PC-9 (cell line): ENCODE measurements at regions not wholly inside any gene's neighbourhood (a gene's known extent, or its start where the extent isn't known, plus 50 kb on each side); places are given as distances from the start of the nearest gene placed in this dataset.
"Not testable (repeated sequence)": the region's sequence is repeated elsewhere in the genome, so short reads cannot be mapped to it uniquely, and the experiment has no call there.

Source experiments
- BruUV-seq: library from RNA; stranded (reverse); fragments of 400-500 nt; replicated peaks from 2 replicates; lab custom pipeline; 2021; lab: Mats Ljungman, UMichigan
- CTCF ChIA-PET: fragments of 300-600 bp; sonication (Branson Sonifier 250); formaldehyde crosslinking; loops from one replicate; lab custom pipeline; 2022; ENCODE audit warnings: antibody characterized with exemption; lab: Charles Lee
- POLR2A ChIA-PET: fragments of 300-600 bp; sonication (Branson Sonifier 250); formaldehyde crosslinking; loops from one replicate; lab custom pipeline; 2022; ENCODE audit warnings: antibody characterized with exemption; ENCODE audit not compliant: unreplicated experiment; lab: Charles Lee
- DNase-seq, 2 experiments: peaks; one replicate each; pipeline versions ENCODE4 v3.0.0 to v3.0.0-alpha.2; 2015 to 2022; ENCODE audit warnings: mixed read lengths in 1 of 2
- H2AFZ ChIP-seq: fragments of 200-600 bp; sonication (generic); 2 replicates; pipeline ENCODE4 v1.8.1; 2017; ENCODE audit warnings: antibody characterized with exemption
- H3F3A ChIP-seq: fragments of 200-600 bp; sonication (generic); 2 replicates; pipeline ENCODE4 v1.8.1; 2017; ENCODE audit warnings: antibody characterized with exemption, mild to moderate bottlenecking, low read depth; ENCODE audit not compliant: insufficient read depth
- H3K27ac ChIP-seq: fragments of 200-600 bp; sonication (generic); 2 replicates; pipeline ENCODE4 v1.6.1; 2016; ENCODE audit warnings: mixed run types
- H3K27me3 ChIP-seq: fragments of 200-600 bp; sonication (generic); 2 replicates; pipeline ENCODE4 v1.6.1; 2016; ENCODE audit warnings: low read depth, mixed run types; ENCODE audit not compliant: insufficient read depth
- H3K36me3 ChIP-seq: fragments of 200-600 bp; sonication (generic); 2 replicates; pipeline ENCODE4 v1.6.1; 2016; ENCODE audit warnings: low read depth, mixed run types
- H3K4me1 ChIP-seq: fragments of 200-600 bp; sonication (generic); replicated peaks from 2 replicates; pipeline ENCODE4 v1.6.1; 2016; ENCODE audit warnings: mixed run types; ENCODE audit not compliant: insufficient read depth
- H3K4me2 ChIP-seq: fragments of 200-600 bp; sonication (generic); 2 replicates; pipeline ENCODE4 v1.6.1; 2017; ENCODE audit warnings: mixed run types
- H3K4me3 ChIP-seq: fragments of 200-600 bp; sonication (generic); 2 replicates; pipeline ENCODE4 v1.6.1; 2016; ENCODE audit warnings: mixed run types
- H3K79me2 ChIP-seq: fragments of 200-600 bp; sonication (generic); 2 replicates; pipeline ENCODE4 v1.6.1; 2017; ENCODE audit warnings: low read depth, mixed run types
- H3K9me2 ChIP-seq: fragments of 200-600 bp; sonication (generic); 2 replicates; pipeline ENCODE4 v1.8.1; 2017; ENCODE audit warnings: mild to moderate bottlenecking; ENCODE audit not compliant: insufficient read depth
- H3K9me3 ChIP-seq: fragments of 200-600 bp; sonication (generic); 2 replicates; pipeline ENCODE4 v1.8.1; 2016; ENCODE audit warnings: low read depth; ENCODE audit not compliant: insufficient read depth
- H4K20me1 ChIP-seq: fragments of 200-600 bp; sonication (generic); 2 replicates; pipeline ENCODE4 v1.8.1; 2017; ENCODE audit not compliant: insufficient read depth
- CTCF ChIP-seq: fragments of 200-600 bp; sonication (generic); conservative IDR thresholded peaks from 2 replicates; pipeline ENCODE4 v1.6.1; 2017; ENCODE audit warnings: mixed run types, antibody characterized with exemption, mild to moderate bottlenecking, moderate library complexity
- EZH2 ChIP-seq: fragments of 200-600 bp; sonication (generic); IDR thresholded peaks from 2 replicates; pipeline ENCODE4 v1.8.0; 2017; ENCODE audit warnings: antibody characterized with exemption, low read depth
- intact Hi-C: fragments of 100-400 bp; cut with micrococcal nuclease; formaldehyde crosslinking; loops from one replicate; pipeline ENCODE4 v1.10.0; 2022; ENCODE audit not compliant: unreplicated experiment

DNA sequence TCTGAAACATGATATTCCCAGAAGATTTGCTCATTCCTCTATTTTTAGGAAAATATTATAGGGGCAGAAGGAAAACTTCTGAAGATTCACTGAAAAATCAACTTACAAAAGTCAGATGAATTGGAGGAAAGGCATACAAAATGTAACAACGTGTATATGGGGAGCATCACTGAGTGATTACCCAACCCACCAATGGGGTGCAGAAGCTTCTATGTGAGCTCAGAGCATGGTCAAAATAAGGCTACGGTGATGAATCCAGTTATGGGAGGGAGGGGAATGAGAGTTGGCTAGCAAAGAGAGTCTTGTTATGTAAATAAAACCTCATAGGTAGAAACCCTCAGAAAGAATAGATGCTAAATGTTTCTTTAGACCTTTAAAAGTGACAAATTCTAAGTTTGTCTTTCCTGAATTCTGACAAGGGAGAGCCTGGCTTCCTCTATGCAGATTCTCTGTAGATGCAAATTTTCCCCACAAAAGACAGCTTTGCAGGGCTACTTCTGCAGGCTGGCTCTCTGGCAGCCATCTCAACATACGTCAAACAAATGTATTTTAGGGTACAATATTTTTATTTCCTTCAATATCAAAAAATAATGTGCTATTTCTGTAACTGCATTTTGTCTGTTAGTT, 171.4 kb upstream of the NDUFV2 start:
- Histone ChIP-seq H3K4me1 (peaks cover 3% of the 10 kb centered on the region), H3K9me2 (no peaks in the 10 kb centered on the region), H3K27ac (no peak overlapping the region), H3K79me2 (no peaks in the 10 kb centered on the region), H3F3A (0 out of 2 replicates have a peak, but pooled peaks cover 1% of the 10 kb centered on the region), H3K4me2 (no peak overlapping the region), H4K20me1 (no peaks in the 10 kb centered on the region), H2AFZ (no peak overlapping the region), H3K36me3 (no peaks in the 10 kb centered on the region), H3K9me3 (peaks cover 16% of the 10 kb centered on the region; the same call in 1 of the 2 replicates), H3K27me3 (no peaks in the 10 kb centered on the region), H3K4me3 (no peak overlapping the region)
- intact Hi-C loops: no loop called here
- DNase-seq: no peak
- no peak for TF ChIP-seq EZH2
- no peak for TF ChIP-seq CTCF
- no TSS peak for BruUV-seq
- ChIA-PET POLR2A (no interaction called here), CTCF (no interaction called here)

DNA sequence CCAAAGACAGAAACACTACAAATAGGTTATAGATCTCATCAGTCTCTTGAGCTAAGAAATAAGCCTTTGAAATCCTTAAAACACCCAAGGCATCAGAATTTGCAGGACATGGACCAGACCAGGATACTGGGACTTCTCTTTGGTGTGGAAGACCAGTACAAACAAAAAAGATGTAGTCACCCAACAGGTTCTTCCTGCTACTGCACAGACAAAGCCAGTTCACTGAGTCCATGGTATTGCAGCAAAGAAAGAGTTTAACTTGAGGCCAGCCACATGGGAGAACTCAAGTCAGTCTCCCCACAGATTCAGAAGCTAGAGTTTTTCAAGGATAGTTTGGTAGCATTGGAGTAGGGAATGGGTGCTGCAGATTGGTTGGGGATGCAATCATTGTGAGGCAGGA, 169.6 kb upstream of the NDUFV2 start:
- CTCF ChIA-PET: no interaction called here

DNA sequence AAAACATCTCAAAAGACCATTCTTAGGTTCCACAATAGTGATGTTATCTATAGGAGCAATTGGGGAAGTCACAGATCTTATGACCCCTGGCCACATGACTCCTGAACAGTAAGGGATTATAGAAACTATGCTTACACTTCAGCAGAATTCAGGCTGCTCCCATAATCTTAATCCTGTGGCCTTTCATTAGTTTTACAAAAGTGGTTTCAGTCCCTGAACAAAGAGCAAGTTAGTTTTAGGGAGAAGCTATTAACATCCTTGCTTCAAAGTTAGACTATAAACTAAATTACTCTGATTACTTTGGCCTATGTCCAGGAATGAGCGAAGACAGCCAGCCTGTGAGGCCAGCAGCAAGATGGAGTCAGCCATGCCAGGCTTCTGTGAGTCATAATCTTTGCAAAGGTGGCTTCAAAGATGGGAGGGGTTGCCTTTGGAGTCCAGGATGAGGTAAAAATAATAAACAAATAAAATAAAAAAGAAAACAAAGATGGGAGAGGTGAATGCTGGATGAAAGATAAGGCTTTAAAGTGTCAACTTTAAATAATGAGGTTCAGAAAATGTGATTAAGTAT, 168.7 kb upstream of the NDUFV2 start:
- Histone ChIP-seq H4K20me1 (no peaks in the 10 kb centered on the region), H3K4me3 (no peak overlapping the region), H2AFZ (no peak overlapping the region), H3K9me2 (no peaks in the 10 kb centered on the region), H3K27ac (no peak overlapping the region), H3K27me3 (no peaks in the 10 kb centered on the region), H3K79me2 (no peaks in the 10 kb centered on the region), H3K9me3 (peaks cover 6% of the 10 kb centered on the region; the same call in 1 of the 2 replicates), H3F3A (peaks cover 12% of the 10 kb centered on the region; the same call in 1 of the 2 replicates), H3K36me3 (no peaks in the 10 kb centered on the region), H3K4me1 (peaks cover 30% of the 10 kb centered on the region), H3K4me2 (no peak overlapping the region)
- intact Hi-C loops: no loop called here
- ChIA-PET CTCF (no interaction called here), POLR2A (no interaction called here)
- no peak for DNase-seq
- no peak for TF ChIP-seq CTCF
- TF ChIP-seq EZH2: no peak
- BruUV-seq: no TSS peak

More for the DNA sequence above, 169.6 kb upstream of the NDUFV2 start:
- Histone ChIP-seq H3K4me2 (no peak overlapping the region), H3K36me3 (no peaks in the 10 kb centered on the region), H3F3A (peaks cover 12% of the 10 kb centered on the region; the same call in 1 of the 2 replicates), H3K9me3 (peaks cover 6% of the 10 kb centered on the region; the same call in 1 of the 2 replicates), H4K20me1 (no peaks in the 10 kb centered on the region), H2AFZ (no peak overlapping the region), H3K4me3 (no peak overlapping the region), H3K4me1 (peaks cover 20% of the 10 kb centered on the region), H3K27ac (no peak overlapping the region), H3K27me3 (no peaks in the 10 kb centered on the region), H3K79me2 (no peaks in the 10 kb centered on the region), H3K9me2 (no peaks in the 10 kb centered on the region)
- DNase-seq: no peak
- no TSS peak for BruUV-seq
- POLR2A ChIA-PET: no interaction called here
- intact Hi-C loops: no loop called here
- TF ChIP-seq CTCF (no peak), EZH2 (no peak)

- H3K27ac ChIP-seq, H3K27me3 ChIP-seq, DNase-seq, H3K9me2 ChIP-seq, H3K4me3 ChIP-seq, H3K4me2 ChIP-seq, H3K9me3 ChIP-seq, CTCF ChIA-PET, BruUV-seq, POLR2A ChIA-PET, H4K20me1 ChIP-seq, H3K36me3 ChIP-seq, H3K79me2 ChIP-seq, H2AFZ ChIP-seq: not testable (repeated sequence)
- Histone ChIP-seq H3K4me1 (peaks cover 36% of the 10 kb centered on the region), H3F3A (peaks cover 12% of the 10 kb centered on the region; the same call in 1 of the 2 replicates)
- intact Hi-C loops: loop anchor here (5.0 kb wide), 2 partner anchors 47 to 228 kb away; partner anchors contain the start of gene MTCL1
Measured at GRCh38 chr18:8935346-8935745, 167.2 kb upstream of the NDUFV2 start.
